ENCODE measurements at regions not wholly inside any gene's neighbourhood (a gene's known extent, or its start where the extent isn't known, plus 50 kb on each side); places are given as distances from the start of the nearest gene placed in this dataset.
"Not testable (repeated sequence)": the region's sequence is repeated elsewhere in the genome, so short reads cannot be mapped to it uniquely, and the experiment has no call there.

DNA sequence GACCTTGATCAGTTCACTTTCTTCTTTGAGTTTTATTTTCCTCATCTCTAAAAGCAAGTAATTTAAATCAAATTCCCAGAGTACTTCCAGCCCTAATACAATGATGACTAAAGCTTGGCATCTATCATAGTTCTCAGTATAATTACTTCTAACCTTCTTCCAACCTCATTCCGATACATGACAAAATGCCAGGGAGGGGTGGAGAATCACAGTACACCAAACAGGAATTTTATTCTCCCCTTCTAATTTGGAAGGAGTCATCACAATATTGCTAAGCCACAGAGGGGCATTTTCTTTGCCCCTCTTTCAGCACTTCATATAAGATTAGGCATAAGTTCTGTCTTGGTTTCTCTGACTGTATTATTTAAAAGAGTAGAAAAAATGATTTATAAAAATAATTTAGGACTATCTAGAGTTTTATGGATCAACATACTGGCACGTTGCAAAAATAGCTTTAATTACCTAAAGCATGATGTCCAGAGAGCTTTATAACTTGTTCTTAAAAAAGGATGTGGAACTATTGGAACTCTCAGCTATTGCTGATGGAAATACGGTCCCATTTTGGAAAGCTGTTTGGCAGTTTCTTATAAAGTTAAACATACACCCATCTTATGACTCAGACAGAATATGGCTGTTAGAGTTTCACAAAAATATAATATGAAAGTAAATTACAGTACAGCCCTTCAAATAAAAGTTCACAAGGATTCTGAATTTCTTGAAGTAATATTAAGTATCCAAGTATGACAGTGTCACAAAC lies 86.9 kb upstream of the UBE2E2 start:
- DNase-seq = no peak

DNA sequence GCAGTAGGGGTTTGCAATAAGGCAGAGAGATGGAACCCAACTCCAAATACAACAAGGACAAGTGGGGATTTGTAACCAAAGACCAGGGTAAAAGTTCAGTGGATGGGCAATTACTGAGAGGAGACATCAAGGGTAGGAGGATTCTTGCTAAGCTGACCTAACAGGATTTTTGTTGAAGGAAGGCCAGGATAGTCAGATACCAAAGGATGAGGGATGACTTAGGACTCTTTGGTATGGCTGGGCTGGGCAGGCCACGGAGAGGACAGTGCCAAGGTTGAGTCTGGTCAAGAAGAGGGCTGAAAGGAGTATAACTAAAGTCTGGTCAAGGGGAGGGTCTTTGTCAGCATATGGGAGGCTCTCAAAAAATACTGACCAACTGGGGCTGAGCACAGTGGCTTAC lies 85.3 kb upstream of the UBE2E2 start:
- no peak for DNase-seq

DNA sequence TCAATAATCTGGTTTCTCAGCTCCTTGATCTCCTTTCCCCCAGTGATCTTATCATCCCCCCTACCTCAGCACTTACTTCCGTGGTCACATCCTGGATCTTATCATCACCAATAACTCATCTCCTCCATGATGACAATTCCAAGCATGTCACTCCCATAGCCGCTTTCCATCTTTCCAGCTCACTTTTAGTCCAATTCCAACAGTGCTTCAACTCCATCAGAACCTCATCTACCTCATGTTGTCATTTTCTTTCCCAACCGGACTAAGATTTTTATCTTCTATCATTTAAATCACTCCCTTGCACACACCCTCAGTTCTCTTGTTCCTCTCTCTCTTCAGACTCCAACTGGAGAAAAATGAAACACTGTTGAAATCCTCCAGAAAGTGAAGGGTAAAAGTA lies 75.9 kb upstream of the UBE2E2 start:
- no peak for DNase-seq

DNA sequence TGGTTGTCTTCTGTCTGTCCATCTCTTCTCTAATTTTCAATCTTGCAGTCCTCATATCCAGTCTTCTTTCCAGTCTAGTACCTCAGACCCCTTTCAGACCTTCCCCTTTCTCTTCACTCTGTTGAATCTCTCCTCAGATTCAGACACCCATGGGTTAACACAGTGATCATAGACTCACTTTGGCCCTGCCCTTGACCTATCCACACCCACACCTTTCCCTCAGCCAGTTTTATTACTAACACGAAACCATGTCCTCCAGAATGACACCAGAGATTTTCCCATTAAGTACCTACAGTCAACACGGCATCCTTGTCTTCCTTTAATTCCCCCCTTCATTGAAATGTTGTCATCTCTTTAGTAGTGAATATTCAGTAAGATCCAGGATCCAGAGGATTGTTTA lies 74.5 kb upstream of the UBE2E2 start:
- no peak for DNase-seq

DNA sequence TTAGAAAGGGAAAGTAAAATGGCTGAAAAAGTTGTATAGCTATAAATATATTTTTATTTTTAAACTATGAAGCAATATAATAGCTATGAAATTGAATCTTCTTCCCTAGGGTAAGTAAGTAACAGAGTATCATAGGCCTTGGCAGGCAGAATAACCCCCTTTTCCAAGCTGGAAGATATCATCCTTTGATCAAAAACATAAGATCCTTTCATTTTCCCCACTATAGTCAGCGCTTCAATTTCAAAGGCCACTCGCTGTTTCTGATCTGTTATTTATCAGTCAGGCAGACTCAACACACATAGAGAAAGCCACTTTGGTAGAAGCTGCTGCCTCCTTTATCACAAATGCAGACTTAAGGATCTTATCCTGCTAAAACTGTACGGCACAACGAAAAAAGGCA lies 74.0 kb upstream of the UBE2E2 start:
- DNase-seq = no peak

DNA sequence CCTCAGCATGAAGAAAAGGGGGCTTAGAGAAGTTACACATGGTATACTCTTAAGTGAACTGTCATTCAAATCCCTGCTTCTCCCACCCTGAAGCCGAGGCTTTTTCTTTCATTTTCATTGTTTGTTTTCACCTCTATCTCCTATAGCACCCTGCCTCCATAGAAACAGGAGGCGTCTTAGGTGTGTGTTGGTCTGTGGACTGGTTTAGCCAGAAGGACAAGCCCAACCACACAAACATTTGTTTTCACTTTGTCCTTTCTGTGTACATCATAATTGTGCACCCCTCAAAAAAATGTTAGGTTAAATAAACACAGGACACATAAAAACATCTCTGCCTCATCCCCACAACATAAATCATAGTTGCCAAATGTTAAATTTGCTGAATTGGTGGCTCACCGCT lies 73.3 kb upstream of the UBE2E2 start:
- no peak for DNase-seq

DNA sequence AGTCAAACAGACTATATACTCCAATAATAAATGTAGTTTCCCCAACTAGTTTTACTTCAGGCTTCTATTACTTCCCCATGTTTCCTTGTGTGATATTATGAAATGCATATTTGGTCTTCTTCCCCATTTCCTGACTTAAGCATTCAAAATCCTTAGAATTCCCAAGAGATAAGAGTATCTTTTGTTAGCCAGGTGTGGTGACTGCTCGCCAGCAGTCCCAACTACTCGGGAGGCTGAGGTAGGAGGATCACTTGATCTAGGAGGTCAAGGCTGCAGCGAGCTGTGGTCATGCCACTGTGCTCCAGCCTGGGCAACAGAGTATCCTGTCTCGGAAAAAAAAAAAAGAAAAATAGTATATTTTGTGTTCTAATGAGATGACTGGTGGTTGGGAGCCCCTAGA lies 72.7 kb upstream of the UBE2E2 start:
- DNase-seq = no peak

DNA sequence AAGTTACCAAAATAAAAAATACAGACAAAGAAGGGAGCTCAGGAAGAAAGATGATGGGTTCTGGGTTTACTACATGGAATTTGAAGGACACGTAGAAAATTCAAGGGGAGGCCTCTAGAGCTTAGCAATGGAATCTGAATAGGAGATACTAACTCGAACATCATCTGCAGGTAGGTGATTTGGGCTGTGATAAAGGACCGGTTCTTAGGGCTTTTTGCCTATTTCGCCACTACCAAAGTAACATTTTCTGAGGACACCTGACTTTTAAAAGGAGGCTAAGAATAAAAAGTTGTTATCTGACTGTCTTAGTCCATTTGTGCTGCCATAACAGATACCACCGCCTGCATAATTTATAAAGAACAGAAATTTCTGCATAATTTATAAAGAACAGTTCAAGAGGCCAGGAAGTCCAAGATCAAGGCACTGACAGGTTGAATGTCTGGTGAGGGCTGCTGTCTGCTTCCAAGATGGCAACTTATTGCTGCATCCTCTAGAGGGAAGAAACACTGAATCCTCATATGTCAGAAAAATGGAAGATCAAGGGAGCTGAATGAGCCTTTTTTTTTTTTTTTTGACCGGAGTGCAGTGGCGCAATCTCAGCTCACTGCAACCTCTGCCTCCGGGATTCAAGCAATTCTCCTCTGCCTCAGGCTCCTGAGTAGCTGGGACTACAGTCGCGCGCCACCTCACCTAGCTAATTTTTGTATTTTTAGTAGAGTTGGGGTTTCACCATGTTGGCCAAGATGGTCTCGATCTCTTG lies 67.9 kb upstream of the UBE2E2 start:
- no peak for DNase-seq

DNA sequence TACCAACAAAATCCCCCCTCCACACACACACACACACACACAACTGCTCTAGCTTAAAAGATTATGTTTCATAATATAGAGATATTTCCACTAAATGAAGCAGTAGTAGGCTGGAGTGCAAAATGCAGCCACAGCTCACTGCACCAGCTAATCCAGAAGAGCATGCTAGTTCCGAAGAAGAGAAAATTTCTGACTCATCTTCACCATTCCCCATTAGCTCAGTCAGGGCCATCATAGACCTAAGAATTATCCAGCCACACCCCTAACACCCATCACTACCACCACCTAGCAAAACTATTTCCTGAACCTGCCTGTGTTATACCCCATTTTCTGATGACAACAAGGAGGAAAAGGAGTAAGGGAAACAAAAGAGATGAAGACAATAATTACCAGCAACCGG lies 67.1 kb upstream of the UBE2E2 start:
- no peak for DNase-seq

DNA sequence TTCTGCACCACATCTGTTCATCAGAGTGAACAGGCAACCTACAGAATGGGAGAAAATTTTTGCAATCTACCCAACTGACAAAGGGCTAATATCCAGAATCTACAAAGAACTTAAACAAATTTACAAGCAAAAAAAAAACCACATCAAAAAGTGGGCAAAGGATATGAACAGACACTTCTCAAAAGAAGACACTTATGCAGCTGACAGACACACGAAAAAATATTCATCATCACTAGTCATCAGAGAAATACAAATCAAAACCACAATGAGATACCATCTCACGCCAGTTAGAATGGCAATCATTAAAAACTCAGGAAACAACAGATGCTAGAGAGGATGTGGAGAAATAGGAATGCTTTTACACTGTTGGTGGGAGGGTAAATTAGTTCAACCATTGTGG lies 59.1 kb upstream of the UBE2E2 start:
- DNase-seq = not testable (repeated sequence)

DNA sequence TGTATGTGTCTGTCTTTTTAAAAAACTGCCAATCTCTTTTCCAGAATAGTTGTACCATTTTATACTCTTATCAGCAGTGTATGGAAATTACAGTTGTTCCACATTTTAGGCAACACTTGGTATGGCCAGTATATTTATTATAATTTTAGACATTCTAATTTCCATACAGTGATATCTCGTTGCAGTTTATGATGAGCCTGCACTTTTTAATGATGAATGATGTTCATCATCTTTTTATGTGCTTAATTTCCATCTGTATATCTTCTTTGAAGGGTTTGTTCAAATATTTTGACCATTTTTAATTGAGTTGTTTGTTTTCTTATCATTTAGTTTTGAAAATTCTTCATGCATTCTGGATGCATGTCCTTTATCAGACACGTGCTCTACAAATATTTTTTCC lies 57.0 kb upstream of the UBE2E2 start:
- no peak for DNase-seq

DNA sequence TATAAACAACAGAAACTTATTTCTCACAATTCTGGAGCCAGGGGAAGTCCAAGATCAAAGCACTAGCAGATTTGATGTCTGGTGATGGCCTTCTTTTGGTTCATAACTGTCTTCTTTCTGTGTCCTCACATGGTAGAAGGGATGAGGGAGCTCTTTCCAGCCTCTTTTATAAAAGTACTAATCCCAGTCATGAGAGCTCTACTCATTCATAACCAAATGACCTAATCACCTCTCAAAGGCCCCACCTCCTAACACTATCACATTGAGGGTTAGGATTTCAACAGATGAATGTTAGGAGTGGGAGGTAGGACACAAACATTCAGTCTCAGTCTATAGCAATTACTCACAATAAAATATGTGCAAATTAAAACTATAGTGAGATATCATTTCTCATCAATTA lies 50.1 kb upstream of the UBE2E2 start:
- no peak for DNase-seq

Measured in stimulated activated CD4-positive, alpha-beta T cell treated with anti-CD3 and anti-CD28 coated beads, Interleukin-4, amount 100 ng/mL, for 24 hours (primary cell).